HCT116 (cell line): ENCODE measurements at regions not wholly inside any gene's neighbourhood (a gene's known extent, or its start where the extent isn't known, plus 50 kb on each side); places are given as distances from the start of the nearest gene placed in this dataset.

Source experiments
- CTCF ChIP-seq, 3 experiments: fragments of 200-600 bp in 1 of 3; sonication (generic) in 1 of 3; IDR thresholded peaks in 2 of 3; conservative IDR thresholded peaks in 1 of 3; 2 replicates each; pipeline ENCODE4 v1.5.1; 2012 to 2017; ENCODE audit warnings: low read depth in 2 of 3, low read length in 2 of 3, antibody characterized with exemption in 1 of 3, borderline replicate concordance in 1 of 3, control low read depth in 1 of 3, mild to moderate bottlenecking in 1 of 3, mixed read lengths in 1 of 3, mixed run types in 1 of 3, moderate library complexity in 1 of 3; ENCODE audit not compliant: insufficient read depth in 1 of 3
- EZH2phosphoT487 ChIP-seq: fragments of 200-600 bp; IDR thresholded peaks from 2 replicates; pipeline ENCODE4 v1.6.1; 2018; ENCODE audit warnings: antibody characterized with exemption, borderline replicate concordance
- JUND ChIP-seq: IDR thresholded peaks from 2 replicates; pipeline ENCODE4 v1.6.1; 2012
- MAX ChIP-seq: IDR thresholded peaks from 2 replicates; pipeline ENCODE4 v1.6.1; 2012
- POLR2AphosphoS5 ChIP-seq: IDR thresholded peaks from 2 replicates; pipeline ENCODE4 v1.6.1; 2011; ENCODE audit warnings: mild to moderate bottlenecking, low read depth, low read length, moderate library complexity
- REST ChIP-seq: IDR thresholded peaks from 2 replicates; pipeline ENCODE4 v1.6.1; 2012; ENCODE audit warnings: low read depth
- TCF7L2 ChIP-seq: IDR thresholded peaks from 2 replicates; pipeline ENCODE4 v1.7.0; 2011; ENCODE audit warnings: borderline replicate concordance, inconsistent platforms; ENCODE audit not compliant: insufficient read depth, insufficient read length; ENCODE audit errors: extremely low read depth

DNA sequence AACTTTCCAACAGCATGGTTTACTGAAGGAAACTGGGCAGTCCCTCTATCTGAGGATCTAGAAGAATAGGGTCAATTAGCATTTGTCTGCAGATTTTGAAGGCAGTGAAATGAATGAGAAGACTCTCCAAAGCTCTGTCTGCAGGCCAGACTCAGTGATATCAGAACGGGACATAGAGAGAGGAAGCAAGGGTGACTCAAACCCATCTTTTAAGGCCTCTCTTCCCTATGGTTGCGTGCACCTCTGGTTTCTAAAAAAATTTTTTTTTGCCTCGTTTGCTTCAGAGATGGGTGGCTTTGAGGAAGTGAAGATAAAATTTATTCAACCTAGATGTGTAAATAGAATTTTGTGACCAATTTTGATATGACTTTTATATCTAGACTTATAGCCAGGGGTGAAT lies 71.9 kb upstream of the HOXC13 start:
- TF ChIP-seq MAX (no peak), CTCF (IDR thresholded peaks at IDR 0.05 in 2 of 3, conservative IDR thresholded peaks at IDR 0.05 in 1 of 3; ENCODE audit: borderline replicate concordance in 1 of 3, insufficient read depth in 1 of 3, low read depth in 2 of 3, low read length in 2 of 3) (no peak), POLR2AphosphoS5 (no peak), JUND (no peak), TCF7L2 (no peak), REST (no peak), EZH2phosphoT487 (no peak)
